SW480 (cell line): ENCODE measurements at regions not wholly inside any gene's neighbourhood (a gene's known extent, or its start where the extent isn't known, plus 50 kb on each side); places are given as distances from the start of the nearest gene placed in this dataset.
A peak's percentile ranks its signal among the peaks of the same experiment; 100 is the strongest.

Experiments used
- DNase-seq: peaks from one replicate; pipeline ENCODE4 v3.0.0-alpha.2; 2016; ENCODE audit warnings: low spot score

GRCh38 chr7:46202379-46202778 lies 281.3 kb upstream of the IGFBP3 start:
- DNase-seq: no peak

GRCh38 chr7:46201961-46202360 lies 280.9 kb upstream of the IGFBP3 start:
- DNase-seq: no peak

DNA sequence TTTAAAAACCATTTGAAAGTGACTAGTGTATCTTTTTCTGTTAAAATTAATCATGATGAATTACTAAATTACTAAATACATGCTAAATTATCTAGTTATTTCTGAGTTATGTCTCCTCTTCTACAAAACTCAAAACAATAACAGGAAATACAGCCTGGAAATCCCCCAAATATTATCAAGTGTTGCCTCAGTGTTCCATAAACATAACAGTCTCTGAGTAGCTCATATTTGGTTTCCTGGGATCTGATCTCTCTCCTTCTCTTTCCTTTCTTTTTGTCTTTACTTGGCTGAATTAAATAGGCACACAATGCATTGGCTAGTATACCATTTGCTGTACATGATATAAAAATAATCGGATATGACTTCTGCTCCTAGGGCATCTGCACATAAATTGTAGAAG lies 277.6 kb upstream of the IGFBP3 start:
- no peak for DNase-seq

GRCh38 chr7:46197785-46198540 lies 276.9 kb upstream of the IGFBP3 start:
- no peak for DNase-seq

GRCh38 chr7:46195934-46196333 lies 274.9 kb upstream of the IGFBP3 start:
- no peak for DNase-seq

DNA sequence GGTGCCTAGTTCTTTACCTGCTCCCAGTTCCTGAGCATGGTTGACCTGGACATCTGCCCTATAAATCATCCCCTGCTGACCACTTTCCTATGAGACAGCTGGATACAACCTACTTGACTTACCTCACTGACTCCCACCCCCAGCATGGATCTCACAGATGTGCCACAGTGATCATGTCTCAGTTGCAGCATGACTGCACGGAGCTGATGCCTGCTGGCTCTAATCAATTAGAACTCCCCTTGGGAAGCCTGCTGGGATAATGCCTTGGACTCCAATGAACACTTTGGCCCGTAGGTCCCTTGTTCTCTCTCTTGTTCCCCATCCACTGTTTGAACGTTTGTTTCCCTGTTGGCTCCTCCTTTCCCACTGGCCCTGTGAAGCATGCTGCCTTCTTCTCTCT lies 271.2 kb upstream of the IGFBP3 start:
- DNase-seq: no peak

- DNase-seq: no peak
Measured at GRCh38 chr7:46191776-46192175, 270.7 kb upstream of the IGFBP3 start.

DNA sequence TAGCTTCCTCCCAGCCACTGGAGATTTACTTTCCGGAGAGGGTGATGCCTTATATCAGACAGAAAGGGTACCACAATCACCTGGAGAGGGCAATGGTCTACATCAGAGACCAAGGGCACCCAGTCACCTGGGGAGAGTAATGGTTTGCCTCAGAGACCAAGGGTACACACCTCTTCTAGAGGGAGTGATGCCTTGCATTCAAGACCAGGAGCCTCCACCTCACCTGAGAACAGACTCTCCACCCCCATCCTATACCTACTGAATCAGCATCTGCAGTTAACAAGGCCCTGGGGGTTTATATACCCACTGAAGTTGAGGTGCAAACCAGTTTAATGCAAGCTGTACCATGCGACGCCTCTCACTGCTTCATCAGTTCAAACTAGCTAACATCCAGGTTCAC lies 270.2 kb upstream of the IGFBP3 start:
- no peak for DNase-seq

GRCh38 chr7:46189255-46189790 lies 268.3 kb upstream of the IGFBP3 start:
- no peak for DNase-seq

GRCh38 chr7:46186131-46186530 lies 265.1 kb upstream of the IGFBP3 start:
- no peak for DNase-seq

DNA sequence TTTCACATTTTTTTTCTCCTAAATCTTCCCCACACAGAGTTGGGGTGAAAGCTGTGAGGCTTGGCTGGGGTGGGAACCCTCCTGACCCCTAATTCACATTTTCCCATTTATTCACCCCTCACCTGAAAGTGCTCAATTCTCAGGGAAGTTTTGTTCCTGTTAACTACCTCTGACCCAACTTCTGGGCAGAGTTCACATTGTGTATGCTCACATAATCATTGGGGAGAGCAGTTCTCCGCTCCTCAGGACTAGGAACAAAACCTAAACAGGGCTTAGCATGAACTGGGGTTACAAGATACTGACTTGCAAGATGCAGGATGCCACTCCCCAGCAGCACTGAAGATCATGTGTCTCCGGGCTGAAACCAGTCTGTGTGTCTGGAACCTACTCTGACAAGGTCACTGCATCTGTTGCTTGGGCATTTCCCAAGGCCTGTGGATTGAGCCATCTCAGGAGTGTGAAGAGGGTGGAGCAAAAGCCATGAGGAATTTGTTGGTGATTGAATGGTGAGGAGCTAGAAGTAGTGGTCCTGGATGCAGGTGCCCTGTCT lies 258.1 kb upstream of the IGFBP3 start:
- DNase-seq: no peak

DNA sequence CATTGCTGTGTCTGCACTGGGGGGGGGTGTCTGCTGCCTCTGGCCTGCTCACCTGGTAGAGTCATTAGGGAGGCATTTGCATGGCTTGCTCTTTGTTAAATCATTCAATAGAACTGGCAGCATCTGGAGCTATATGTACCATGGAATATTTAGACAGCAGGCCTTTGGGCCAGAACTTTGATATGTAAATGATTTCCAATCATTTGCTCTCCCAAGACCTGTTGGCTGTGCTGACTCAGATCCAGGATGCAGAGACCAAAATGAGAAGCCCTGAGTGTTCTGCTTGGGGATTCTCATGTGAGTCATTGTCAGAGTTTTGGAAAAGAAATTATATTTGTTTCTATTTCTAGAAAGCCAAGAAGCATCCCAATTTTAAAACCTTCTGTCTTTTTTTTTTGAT lies 257.6 kb upstream of the IGFBP3 start:
- peak; percentile 23 for DNase-seq

- DNase-seq: no peak
Measured at GRCh38 chr7:46177821-46178220, 256.7 kb upstream of the IGFBP3 start.

- no peak for DNase-seq
Measured at GRCh38 chr7:46175221-46175620, 254.1 kb upstream of the IGFBP3 start.

DNA sequence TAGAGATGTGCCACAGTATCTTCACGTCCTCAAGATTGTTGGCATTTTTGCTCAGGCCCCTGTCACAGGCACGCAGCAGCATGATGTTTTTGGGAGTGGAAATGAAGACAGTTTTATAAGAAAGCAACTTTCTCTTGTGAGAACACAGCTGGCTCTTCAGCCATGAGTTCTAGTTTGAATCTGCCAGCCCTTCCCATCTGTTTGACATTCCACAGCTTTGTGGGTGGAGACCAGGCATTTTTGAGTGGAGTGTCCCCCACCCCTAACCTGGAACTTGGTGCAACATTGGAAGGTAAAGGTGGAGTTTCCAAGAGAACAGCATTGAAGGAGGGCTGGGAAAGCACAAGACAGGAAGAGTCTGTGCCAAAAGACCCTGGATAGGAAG lies 253.1 kb upstream of the IGFBP3 start:
- DNase-seq: no peak

- DNase-seq: no peak
Measured at GRCh38 chr7:46173476-46174195, 252.6 kb upstream of the IGFBP3 start.

DNA sequence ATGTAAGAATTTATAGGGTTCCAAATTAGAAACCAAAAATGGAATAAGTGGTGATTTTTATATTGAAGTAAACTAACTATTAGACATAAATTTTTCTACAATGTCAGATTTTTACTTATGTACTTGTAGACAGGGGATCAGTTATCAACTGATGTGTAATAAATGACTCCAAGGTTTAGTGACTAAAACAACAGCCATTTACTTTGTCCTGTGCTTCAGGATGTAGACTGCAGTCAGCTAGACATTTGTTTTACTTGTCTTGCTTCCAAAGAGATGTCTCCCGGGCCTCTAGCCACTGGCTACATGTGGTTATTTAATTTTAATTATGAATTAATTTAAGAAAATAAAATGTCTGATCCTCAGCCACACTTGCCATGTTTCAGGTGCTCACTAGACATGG lies 249.7 kb upstream of the IGFBP3 start:
- DNase-seq: no peak

DNA sequence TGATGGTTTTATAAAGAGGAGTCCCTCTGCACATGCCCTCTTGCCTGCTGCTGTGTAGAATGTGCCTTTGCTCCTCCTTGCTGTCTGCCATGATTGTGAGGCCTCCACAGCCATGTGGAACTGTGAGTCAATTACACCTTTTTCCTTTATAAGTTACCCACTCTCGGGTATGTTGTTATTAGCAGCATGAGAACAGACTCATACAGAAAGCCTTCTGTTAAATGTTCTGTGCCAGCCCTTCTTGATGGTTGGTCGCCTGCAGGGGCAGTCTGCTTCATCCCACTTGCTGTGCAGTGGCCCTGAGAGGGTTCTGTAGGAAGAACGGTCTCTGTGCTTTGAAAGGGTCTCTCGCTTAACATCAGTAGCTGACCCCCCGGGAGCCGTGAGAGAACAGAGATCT lies 248.9 kb upstream of the IGFBP3 start:
- DNase-seq: no peak

- DNase-seq: no peak
Measured at GRCh38 chr7:46169384-46169755, 248.3 kb upstream of the IGFBP3 start.

GRCh38 chr7:46168671-46169383 lies 247.8 kb upstream of the IGFBP3 start:
- DNase-seq: no peak

DNA sequence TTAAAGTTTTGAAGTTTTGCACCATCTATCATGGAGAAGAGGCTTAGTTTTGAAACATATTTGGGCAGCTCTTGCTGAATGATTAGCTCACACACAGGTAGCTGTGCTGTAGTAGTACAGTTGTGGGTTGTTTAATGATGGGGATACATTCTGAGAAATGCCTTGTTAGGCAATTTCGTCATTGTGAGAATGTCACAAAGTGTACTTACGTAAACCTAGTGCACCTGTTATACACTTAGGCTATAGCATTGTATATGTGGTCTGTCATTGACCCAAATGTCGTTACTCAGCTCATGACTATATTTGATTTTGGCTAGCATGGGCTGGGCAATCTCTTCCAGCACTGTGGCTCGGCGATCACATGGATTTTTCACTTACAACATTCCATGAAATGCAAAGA lies 247.2 kb upstream of the IGFBP3 start:
- DNase-seq: no peak

DNA sequence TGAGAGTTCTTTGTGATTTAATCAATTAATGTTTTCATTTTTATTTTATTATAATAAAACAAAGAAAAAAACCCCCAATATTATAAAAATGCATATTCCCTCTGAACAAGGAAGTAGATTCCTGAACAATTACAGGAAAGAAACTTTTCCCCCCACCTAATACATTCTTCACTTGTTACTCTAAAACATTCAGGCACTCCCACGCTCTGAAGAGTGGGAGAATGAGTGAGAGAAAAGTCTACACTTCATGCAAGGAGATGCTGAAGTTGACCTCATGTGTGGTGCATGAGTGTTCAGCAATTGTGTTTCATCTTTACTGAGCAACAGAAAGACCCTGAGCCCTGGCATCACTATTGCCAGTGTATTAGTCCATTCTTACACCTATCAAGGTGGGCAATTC lies 244.2 kb upstream of the IGFBP3 start:
- no peak for DNase-seq

GRCh38 chr7:46164629-46165028 lies 243.6 kb upstream of the IGFBP3 start:
- DNase-seq: no peak
